Gastrocnemius medialis (tissue), 4 donors: ENCODE measurements at regions not wholly inside any gene's neighbourhood (a gene's known extent, or its start where the extent isn't known, plus 50 kb on each side); places are given as distances from the start of the nearest gene placed in this dataset.

Experiments
- CTCF ChIP-seq, 5 experiments: fragments of 450-650 bp in 3 of 5; fragments of 200-600 bp in 2 of 5; sonication (generic) in 2 of 5; IDR thresholded peaks in 4 of 5; conservative IDR thresholded peaks in 1 of 5; 1 replicate in 4 of 5; 2 replicates in 1 of 5; pipeline ENCODE4 v1.5.1; 2016 to 2019; ENCODE audit warnings: antibody characterized with exemption in 5 of 5, mild to moderate bottlenecking in 3 of 5, moderate library complexity in 3 of 5
- POLR2A ChIP-seq, 2 donors: fragments of 450-650 bp; IDR thresholded peaks; one replicate each; pipeline ENCODE4 v1.6.1; 2017; ENCODE audit warnings: antibody characterized with exemption in 2 of 2, mild to moderate bottlenecking in 2 of 2, moderate library complexity in 2 of 2

GRCh38 chr2:120910164-120910563, 174.5 kb downstream of the GLI2 start:
- TF ChIP-seq CTCF (IDR thresholded peaks at IDR 0.05 in 4 of 5, conservative IDR thresholded peaks at IDR 0.05 in 1 of 5) = no peak
- TF ChIP-seq POLR2A (IDR thresholded peaks at IDR 0.05) = no peak
